ENCODE measurements at regions not wholly inside any gene's neighbourhood (a gene's known extent, or its start where the extent isn't known, plus 50 kb on each side); places are given as distances from the start of the nearest gene placed in this dataset.

GRCh38 chr2:62349788-62350187 is 153.9 kb downstream of the B3GNT2 start:
- Histone ChIP-seq H2BK20ac (ENCODE audit: low read depth, low read length) (no peak overlapping the region), H3K79me1 (ENCODE audit: low read depth in 1 of 2, low read length in 2 of 2) (no peaks in the 10 kb centered on the region), H3K36me3 (ENCODE audit: control insufficient read depth, insufficient read depth, low read length) (no peaks in the 10 kb centered on the region), H2BK120ac (ENCODE audit: low read depth, low read length) (no peak overlapping the region), H2AK9ac (replicated peaks; ENCODE audit: low read depth, low read length, poor library complexity) (no peak overlapping the region), H3K27me3 (ENCODE audit: control insufficient read depth, insufficient read depth, low read length) (no peaks in the 10 kb centered on the region; the same call in 1 of the 2 replicates), H3K23ac (ENCODE audit: low read depth, low read length) (no peak overlapping the region), H3K4me3 (ENCODE audit: insufficient read depth, low read depth, low read length) (no peak overlapping the region), H3K9ac (ENCODE audit: low read depth, low read length) (no peak overlapping the region), H2AFZ (replicated peaks; ENCODE audit: low read length, poor library complexity) (no peak overlapping the region), H3K4me1 (ENCODE audit: control insufficient read depth, insufficient read depth, low read length) (no peaks in the 10 kb centered on the region), H3K4me2 (ENCODE audit: low read depth, low read length) (no peak overlapping the region), H3K27ac (ENCODE audit: insufficient read depth, low read length) (no peak overlapping the region), H3K14ac (replicated peaks; ENCODE audit: low read depth, low read length) (no peak overlapping the region), H3K9me3 (ENCODE audit: control insufficient read depth, insufficient read depth, low read length) (no peaks in the 10 kb centered on the region), H3K4ac (ENCODE audit: low read depth, low read length) (no peak overlapping the region), H3K18ac (ENCODE audit: low read depth, low read length) (no peak overlapping the region), H3K56ac (ENCODE audit: extremely low read depth, insufficient read depth, low read length) (no peak overlapping the region), H4K8ac (ENCODE audit: low read depth in 2 of 2, low read length in 2 of 2) (no peak overlapping the region), H2BK15ac (ENCODE audit: low read depth, low read length) (no peak overlapping the region), H2AK5ac (ENCODE audit: low read depth, low read length) (no peak overlapping the region), H4K91ac (ENCODE audit: insufficient read depth, low read depth, low read length) (no peak overlapping the region), H4K20me1 (ENCODE audit: insufficient read depth, low read length) (no peaks in the 10 kb centered on the region), H4K5ac (ENCODE audit: low read depth, low read length) (no peak overlapping the region), H3K9me1 (ENCODE audit: insufficient read depth, low read length) (no peaks in the 10 kb centered on the region), H2BK5ac (ENCODE audit: low read depth, low read length, poor library complexity, severe bottlenecking) (no peak overlapping the region)
- CTCF ChIA-PET: no interaction called here
- POLR2A ChIA-PET (ENCODE audit: unreplicated experiment): no interaction called here
- dilution Hi-C loops (cut with HindIII; ENCODE audit: low sequenced_read_pairs, unreplicated experiment): no loop called here
- ATAC-seq (ENCODE audit: low read depth) (no peak), DNase-seq (no peak)
- TF ChIP-seq NFE2L2 (IDR thresholded peaks at IDR 0.05; ENCODE audit: low read depth, low read length) (no peak), RAD21 (IDR thresholded peaks at IDR 0.05; ENCODE audit: low read length) (no peak), RFX5 (IDR thresholded peaks at IDR 0.05; ENCODE audit: low read depth, low read length) (no peak), POLR2A (IDR thresholded peaks at IDR 0.05; ENCODE audit: low read depth, low read length) (no peak), MAZ (IDR thresholded peaks at IDR 0.05; ENCODE audit: borderline replicate concordance, low read depth, low read length) (no peak), FOS (IDR thresholded peaks at IDR 0.05; ENCODE audit: low read depth, low read length) (no peak), MAFK (IDR thresholded peaks at IDR 0.05; ENCODE audit: low read depth, low read length) (no peak), CHD1 (IDR thresholded peaks at IDR 0.05; ENCODE audit: low read depth, low read length) (no peak), MXI1 (IDR thresholded peaks at IDR 0.05; ENCODE audit: borderline replicate concordance, low read depth, low read length) (no peak), SMC3 (IDR thresholded peaks at IDR 0.05; ENCODE audit: low read depth, low read length) (no peak), RCOR1 (IDR thresholded peaks at IDR 0.05; ENCODE audit: insufficient replicate concordance, low read length) (no peak), CEBPB (IDR thresholded peaks at IDR 0.05; ENCODE audit: low read depth, low read length) (no peak), USF2 (IDR thresholded peaks at IDR 0.05; ENCODE audit: low read depth, low read length) (no peak), CTCF (conservative IDR thresholded peaks at IDR 0.05; ENCODE audit: low read depth, low read length) (no peak), BHLHE40 (IDR thresholded peaks at IDR 0.05; ENCODE audit: low read depth, low read length) (no peak)
- intact Hi-C loops (cut with micrococcal nuclease): no loop called here
- WGBS, 2 experiments (ENCODE audit: extremely low coverage in 2 of 2, insufficient read length in 1 of 2): 50% methylated on average over 2 of the region's 6 CpGs; no CpG with 5 or more reads in 1 of the 2 experiments
- in situ Hi-C loops (cut with MboI; ENCODE audit: low sequenced_read_pairs): no loop called here
- no TSS peak for BruUV-seq (replicated peaks)

Measured in IMR-90 (cell line).